HG02870 (cell line): ENCODE measurements at regions not wholly inside any gene's neighbourhood (a gene's known extent, or its start where the extent isn't known, plus 50 kb on each side); places are given as distances from the start of the nearest gene placed in this dataset.
A peak's percentile ranks its signal among the peaks of the same experiment; 100 is the strongest.

Experiments used
- ATAC-seq: cut with Tn5 transposase; IDR thresholded peaks from one replicate; pipeline ENCODE4 v1.9.1; 2021; ENCODE audit warnings: mild to moderate bottlenecking, moderate library complexity; ENCODE audit not compliant: unreplicated experiment

GRCh38 chr10:7507887-7508726 lies 97.3 kb upstream of the SFMBT2 start:
- no peak for ATAC-seq

- no peak for ATAC-seq
These were observed 95.7 kb upstream of the SFMBT2 start for GRCh38 chr10:7506571-7506970.

GRCh38 chr10:7505196-7505595 lies 94.4 kb upstream of the SFMBT2 start:
- no peak for ATAC-seq

- ATAC-seq, result no peak
These were observed 92.4 kb upstream of the SFMBT2 start for GRCh38 chr10:7503190-7503589.

- no peak for ATAC-seq
These were observed 90.3 kb upstream of the SFMBT2 start for GRCh38 chr10:7501157-7501556.

- ATAC-seq, result no peak
These were observed 87.3 kb upstream of the SFMBT2 start for GRCh38 chr10:7498111-7498510.

GRCh38 chr10:7493996-7494395 lies 83.2 kb upstream of the SFMBT2 start:
- ATAC-seq, result no peak

GRCh38 chr10:7492660-7493046 lies 81.8 kb upstream of the SFMBT2 start:
- ATAC-seq, result peak; percentile 20

- peak; percentile 96 for ATAC-seq
These were observed 81.3 kb upstream of the SFMBT2 start for GRCh38 chr10:7491949-7492659.

GRCh38 chr10:7491230-7491629 lies 80.4 kb upstream of the SFMBT2 start:
- no peak for ATAC-seq

GRCh38 chr10:7488418-7488829 lies 77.6 kb upstream of the SFMBT2 start:
- ATAC-seq, result no peak

- no peak for ATAC-seq
These were observed 76.7 kb upstream of the SFMBT2 start for GRCh38 chr10:7487528-7487927.

GRCh38 chr10:7486528-7486927 lies 75.7 kb upstream of the SFMBT2 start:
- no peak for ATAC-seq

- no peak for ATAC-seq
These were observed 75.0 kb upstream of the SFMBT2 start for GRCh38 chr10:7485799-7486198.

- ATAC-seq, result no peak
These were observed 74.4 kb upstream of the SFMBT2 start for GRCh38 chr10:7485244-7485556.

- ATAC-seq, result peak; percentile 78
These were observed 73.8 kb upstream of the SFMBT2 start for GRCh38 chr10:7484456-7485243.

- ATAC-seq, result no peak
These were observed 73.0 kb upstream of the SFMBT2 start for GRCh38 chr10:7483848-7484247.

GRCh38 chr10:7482992-7483391 lies 72.2 kb upstream of the SFMBT2 start:
- no peak for ATAC-seq

- ATAC-seq, result no peak
These were observed 70.5 kb upstream of the SFMBT2 start for GRCh38 chr10:7481368-7481765.

GRCh38 chr10:7480742-7481367 lies 70.0 kb upstream of the SFMBT2 start:
- no peak for ATAC-seq
